OCI-LY7 (cell line): ENCODE measurements at regions not wholly inside any gene's neighbourhood (a gene's known extent, or its start where the extent isn't known, plus 50 kb on each side); places are given as distances from the start of the nearest gene placed in this dataset.

Source experiments
- BruUV-seq: library from RNA; stranded (reverse); fragments of 400-500 nt; replicated peaks from 2 replicates; lab custom pipeline; 2021; lab: Mats Ljungman, UMichigan
- CTCF ChIA-PET: fragments of 300-600 bp; sonication (Branson Sonifier 250); formaldehyde crosslinking; loops from one replicate; lab custom pipeline; 2022; ENCODE audit warnings: antibody characterized with exemption; ENCODE audit not compliant: unreplicated experiment; lab: Charles Lee
- POLR2A ChIA-PET: fragments of 300-600 bp; sonication (Branson Sonifier 250); formaldehyde crosslinking; loops from one replicate; lab custom pipeline; 2022; ENCODE audit warnings: antibody characterized with exemption; lab: Charles Lee
- DNase-seq: peaks from one replicate; pipeline ENCODE4 v3.0.0-alpha.2; 2015; ENCODE audit warnings: low spot score
- H2AFZ ChIP-seq: fragments of 200-600 bp; sonication (generic), shearing (Covaris generic); 2 replicates; pipeline ENCODE4 v1.6.1; 2014; ENCODE audit warnings: mild to moderate bottlenecking, antibody characterized with exemption, low read length, moderate library complexity
- H3K27ac ChIP-seq: fragments of 200-600 bp; sonication (generic); 2 replicates; pipeline ENCODE4 v1.5.1; 2014; ENCODE audit warnings: mixed run types, low read depth, mild to moderate bottlenecking, moderate library complexity, low read length, inconsistent platforms; ENCODE audit not compliant: poor library complexity, severe bottlenecking
- H3K36me3 ChIP-seq: fragments of 200-600 bp; sonication (generic); 2 replicates; pipeline ENCODE4 v1.6.1; 2014; ENCODE audit warnings: mild to moderate bottlenecking, antibody characterized with exemption, low read length, moderate library complexity, mixed read lengths; ENCODE audit not compliant: insufficient read depth
- H3K4me1 ChIP-seq: fragments of 200-600 bp; sonication (generic); 2 replicates; pipeline ENCODE4 v1.5.1; 2014; ENCODE audit warnings: mild to moderate bottlenecking, low read length; ENCODE audit not compliant: insufficient read depth, poor library complexity, severe bottlenecking
- H3K4me2 ChIP-seq: fragments of 200-600 bp; sonication (generic); 2 replicates; pipeline ENCODE4 v1.6.1; 2014; ENCODE audit warnings: mild to moderate bottlenecking, low read length
- H3K4me3 ChIP-seq: fragments of 200-600 bp; sonication (generic); 2 replicates; pipeline ENCODE4 v1.5.1; 2014; ENCODE audit warnings: mild to moderate bottlenecking, low read depth, low read length; ENCODE audit not compliant: poor library complexity, severe bottlenecking
- H3K79me2 ChIP-seq: fragments of 200-600 bp; sonication (generic); 2 replicates; pipeline ENCODE4 v1.6.1; 2016; ENCODE audit warnings: low read depth, mild to moderate bottlenecking, low read length, moderate library complexity, mixed read lengths; ENCODE audit not compliant: insufficient read depth
- H3K9me2 ChIP-seq: fragments of 200-600 bp; sonication (generic); 2 replicates; pipeline ENCODE4 v1.6.1; 2016; ENCODE audit warnings: mild to moderate bottlenecking, low read length, mixed read lengths; ENCODE audit not compliant: insufficient read depth
- H3K9me3 ChIP-seq: fragments of 200-600 bp; sonication (generic); 2 replicates; pipeline ENCODE4 v1.6.1; 2014; ENCODE audit warnings: mild to moderate bottlenecking, mixed run types, low read length, mixed read lengths
- H4K20me1 ChIP-seq: fragments of 200-600 bp; sonication (generic); 2 replicates; pipeline ENCODE4 v1.6.1; 2014; ENCODE audit warnings: mild to moderate bottlenecking, antibody characterized with exemption, low read length, moderate library complexity, mixed read lengths; ENCODE audit not compliant: insufficient read depth
- CTCF ChIP-seq: fragments of 200-600 bp; sonication (generic); conservative IDR thresholded peaks from 2 replicates; pipeline ENCODE4 v1.5.1; 2014; ENCODE audit warnings: mild to moderate bottlenecking, antibody characterized with exemption, low read length, moderate library complexity, mixed read lengths
- EZH2phosphoT487 ChIP-seq: fragments of 200-600 bp; sonication (generic); IDR thresholded peaks from 2 replicates; pipeline ENCODE4 v1.6.1; 2018; ENCODE audit warnings: low read depth, borderline replicate concordance, mild to moderate bottlenecking, mixed run types, antibody characterized with exemption, low read length, moderate library complexity, mixed read lengths
- intact Hi-C: fragments of 100-400 bp; cut with micrococcal nuclease; formaldehyde crosslinking; loops from one replicate; pipeline ENCODE4 v1.10.0; 2022; ENCODE audit not compliant: unreplicated experiment

GRCh38 chr15:29398907-29399306 lies 129.3 kb upstream of the NSMCE3 start:
- no peak overlapping the region for H3K27ac ChIP-seq
- TF ChIP-seq EZH2phosphoT487 (no peak), CTCF (no peak)
- H3K36me3 ChIP-seq = no peaks in the 10 kb centered on the region
- ChIA-PET POLR2A (interaction anchor here (0.6 kb wide), 2 partner anchors 147 to 525 kb away, joined by 3 read pairs; no protein-coding TSS in a partner anchor), CTCF (no interaction called here)
- no peak for DNase-seq
- no peaks in the 10 kb centered on the region for H3K9me3 ChIP-seq
- no peaks in the 10 kb centered on the region for H3K79me2 ChIP-seq
- no peak overlapping the region for H2AFZ ChIP-seq
- H3K4me1 ChIP-seq = no peaks in the 10 kb centered on the region
- no peaks in the 10 kb centered on the region for H3K9me2 ChIP-seq
- H4K20me1 ChIP-seq = no peaks in the 10 kb centered on the region
- intact Hi-C loops = no loop called here
- no TSS peak for BruUV-seq
- no peak overlapping the region for H3K4me3 ChIP-seq
- no peak overlapping the region for H3K4me2 ChIP-seq

GRCh38 chr15:29396176-29396811 lies 126.7 kb upstream of the NSMCE3 start:
- POLR2A ChIA-PET = no interaction called here
- H3K9me3 ChIP-seq = no peaks in the 10 kb centered on the region
- no peak overlapping the region for H2AFZ ChIP-seq
- H3K4me3 ChIP-seq = no peak overlapping the region
- no peak overlapping the region for H3K27ac ChIP-seq
- no peak for DNase-seq
- intact Hi-C loops = no loop called here
- no peaks in the 10 kb centered on the region for H3K4me1 ChIP-seq
- H3K36me3 ChIP-seq = no peaks in the 10 kb centered on the region
- no peak for TF ChIP-seq CTCF
- no peak for TF ChIP-seq EZH2phosphoT487
- no TSS peak for BruUV-seq
- CTCF ChIA-PET = no interaction called here
- no peak overlapping the region for H3K4me2 ChIP-seq
- H3K79me2 ChIP-seq = no peaks in the 10 kb centered on the region
- H3K9me2 ChIP-seq = no peaks in the 10 kb centered on the region
- H4K20me1 ChIP-seq = no peaks in the 10 kb centered on the region

GRCh38 chr15:29393443-29393842 lies 123.8 kb upstream of the NSMCE3 start:
- Histone ChIP-seq H3K9me2 (no peaks in the 10 kb centered on the region), H3K4me2 (no peak overlapping the region), H4K20me1 (no peaks in the 10 kb centered on the region), H3K27ac (no peak overlapping the region), H3K4me3 (no peak overlapping the region), H3K79me2 (no peaks in the 10 kb centered on the region), H3K9me3 (no peaks in the 10 kb centered on the region), H3K4me1 (no peaks in the 10 kb centered on the region), H3K36me3 (no peaks in the 10 kb centered on the region), H2AFZ (no peak overlapping the region)
- DNase-seq = no peak
- TF ChIP-seq EZH2phosphoT487 (no peak), CTCF (no peak)
- POLR2A ChIA-PET = interaction anchor here (0.8 kb wide), 1 partner anchor 30 kb away, joined by 3 read pairs; no protein-coding TSS in a partner anchor
- CTCF ChIA-PET = no interaction called here
- no TSS peak for BruUV-seq
- intact Hi-C loops = no loop called here
